ENCODE measurements at regions not wholly inside any gene's neighbourhood (a gene's known extent, or its start where the extent isn't known, plus 50 kb on each side); places are given as distances from the start of the nearest gene placed in this dataset.

DNA sequence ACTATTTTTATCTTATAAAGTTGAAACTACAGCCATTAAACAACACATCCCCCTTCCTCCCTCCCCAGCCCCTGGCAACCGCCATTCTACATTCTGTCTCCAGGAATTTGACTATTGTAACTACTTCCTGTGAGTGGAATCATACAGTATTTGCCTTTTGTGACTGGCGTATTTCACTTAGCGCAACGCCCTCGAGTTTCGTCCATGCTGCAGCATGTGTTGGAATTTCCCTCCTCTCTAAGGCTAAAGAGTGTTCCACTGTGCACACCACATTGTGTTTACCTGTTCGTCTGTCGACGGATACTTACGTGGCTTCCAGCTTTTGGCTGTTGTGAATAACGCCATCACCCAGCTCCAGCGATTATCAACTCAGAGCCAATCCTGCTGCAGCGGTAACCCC lies 52.0 kb upstream of the DLG1 start:
- intact Hi-C loops (cut with micrococcal nuclease), result no loop called here

DNA sequence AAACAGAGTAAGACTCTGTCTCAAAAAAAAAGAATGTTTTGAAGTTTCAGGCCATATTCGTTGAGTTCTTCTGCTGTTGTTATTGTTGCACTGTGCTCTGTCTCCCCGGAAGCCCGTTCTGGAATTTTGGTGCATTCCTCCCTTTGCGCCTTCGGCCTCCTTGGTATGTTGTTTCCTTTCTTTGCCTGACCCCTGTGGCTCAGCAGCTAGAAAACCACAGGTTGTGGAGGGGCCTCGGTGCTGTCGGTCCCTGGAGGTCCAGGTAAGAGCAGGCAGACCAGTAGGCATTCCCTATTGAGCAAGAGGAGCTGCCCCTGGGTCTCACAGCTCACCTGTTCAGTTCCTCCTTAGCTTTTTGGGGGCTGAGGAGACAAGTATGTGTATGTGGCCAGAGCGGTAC lies 51.0 kb upstream of the DLG1 start:
- Histone ChIP-seq H3K36me3 (replicated peaks in 1 of 2; ENCODE audit: control extremely low read depth in 1 of 2, control insufficient read depth in 1 of 2, extremely low read depth in 1 of 2, insufficient read depth in 2 of 2, low read length in 1 of 2) (no peaks in the 10 kb centered on the region), H3K4me3 (ENCODE audit: control extremely low read depth in 1 of 5, extremely low read depth in 1 of 5, insufficient read depth in 1 of 5, low read depth in 2 of 5, low read length in 4 of 5) (no peak overlapping the region), H3K9me3 (ENCODE audit: control extremely low read depth in 1 of 3, control insufficient read depth in 2 of 3, insufficient read depth in 1 of 3, low read length in 2 of 3) (no peaks in the 10 kb centered on the region), H3K4me2 (replicated peaks; ENCODE audit: low read depth, low read length, poor library complexity, severe bottlenecking) (no peak overlapping the region), H3K79me2 (ENCODE audit: control insufficient read depth, insufficient read depth, low read length) (no peaks in the 10 kb centered on the region), H2AFZ (ENCODE audit: insufficient read depth, low read depth, low read length, poor library complexity, severe bottlenecking) (no peak overlapping the region), H3K27ac (ENCODE audit: low read length in 2 of 2) (no peak overlapping the region), H4K20me1 (ENCODE audit: control insufficient read depth, insufficient read depth, low read length, poor library complexity, severe bottlenecking) (no peaks in the 10 kb centered on the region), H3K27me3 (replicated peaks in 1 of 4; ENCODE audit: control extremely low read depth in 1 of 4, control insufficient read depth in 3 of 4, insufficient read depth in 4 of 4, low read length in 3 of 4) (no peaks in the 10 kb centered on the region), H3K4me1 (ENCODE audit: control insufficient read depth in 2 of 2, insufficient read depth in 2 of 2, low read length in 2 of 2) (no peaks in the 10 kb centered on the region), H3K9ac (ENCODE audit: low read length) (no peak overlapping the region)
- no peak overlapping the region for H3K4me3 Mint-ChIP-seq
- CTCF ChIA-PET, result no interaction called here
- H3K9me3 Mint-ChIP-seq (ENCODE audit: insufficient read depth), result no peaks in the 10 kb centered on the region
- POLR2A ChIA-PET, result no interaction called here
- no peak overlapping the region for H3K27ac Mint-ChIP-seq
- WGBS (ENCODE audit: insufficient coverage), result 90% methylated on average over 7 of the region's 8 CpGs
- DNase-seq, result no peak
- intact Hi-C loops (cut with micrococcal nuclease), result no loop called here
- TF ChIP-seq EZH2 (IDR thresholded peaks at IDR 0.05; ENCODE audit: borderline replicate concordance, insufficient read depth, low read depth, low read length, poor library complexity, severe bottlenecking), result no peak
- TF ChIP-seq, protein P1, sequence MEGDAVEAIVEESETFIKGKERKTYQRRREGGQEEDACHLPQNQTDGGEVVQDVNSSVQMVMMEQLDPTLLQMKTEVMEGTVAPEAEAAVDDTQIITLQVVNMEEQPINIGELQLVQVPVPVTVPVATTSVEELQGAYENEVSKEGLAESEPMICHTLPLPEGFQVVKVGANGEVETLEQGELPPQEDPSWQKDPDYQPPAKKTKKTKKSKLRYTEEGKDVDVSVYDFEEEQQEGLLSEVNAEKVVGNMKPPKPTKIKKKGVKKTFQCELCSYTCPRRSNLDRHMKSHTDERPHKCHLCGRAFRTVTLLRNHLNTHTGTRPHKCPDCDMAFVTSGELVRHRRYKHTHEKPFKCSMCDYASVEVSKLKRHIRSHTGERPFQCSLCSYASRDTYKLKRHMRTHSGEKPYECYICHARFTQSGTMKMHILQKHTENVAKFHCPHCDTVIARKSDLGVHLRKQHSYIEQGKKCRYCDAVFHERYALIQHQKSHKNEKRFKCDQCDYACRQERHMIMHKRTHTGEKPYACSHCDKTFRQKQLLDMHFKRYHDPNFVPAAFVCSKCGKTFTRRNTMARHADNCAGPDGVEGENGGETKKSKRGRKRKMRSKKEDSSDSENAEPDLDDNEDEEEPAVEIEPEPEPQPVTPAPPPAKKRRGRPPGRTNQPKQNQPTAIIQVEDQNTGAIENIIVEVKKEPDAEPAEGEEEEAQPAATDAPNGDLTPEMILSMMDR (IDR thresholded peaks at IDR 0.05), result no peak
- peaks cover 2% of the 10 kb centered on the region for H3K4me1 Mint-ChIP-seq
- H3K27me3 Mint-ChIP-seq, result peaks cover 31% of the 10 kb centered on the region
- no peak for ATAC-seq (ENCODE audit: low read depth)

More for the DNA sequence above, 52.0 kb upstream of the DLG1 start:
- H3K9me3 Mint-ChIP-seq (ENCODE audit: insufficient read depth), result no peaks in the 10 kb centered on the region
- H3K36me3 ChIP-seq (replicated peaks in 1 of 2; ENCODE audit: control extremely low read depth in 1 of 2, control insufficient read depth in 1 of 2, extremely low read depth in 1 of 2, insufficient read depth in 2 of 2, low read length in 1 of 2), result no peaks in the 10 kb centered on the region
- ChIA-PET POLR2A (no interaction called here), CTCF (no interaction called here)
- H3K79me2 ChIP-seq (ENCODE audit: control insufficient read depth, insufficient read depth, low read length), result no peaks in the 10 kb centered on the region
- H3K27ac ChIP-seq (ENCODE audit: low read length in 2 of 2), result no peak overlapping the region
- DNase-seq (no peak), ATAC-seq (ENCODE audit: low read depth) (no peak)
- no peak overlapping the region for H3K4me2 ChIP-seq (replicated peaks; ENCODE audit: low read depth, low read length, poor library complexity, severe bottlenecking)
- H3K4me1 Mint-ChIP-seq, result peaks cover 3% of the 10 kb centered on the region
- no peak for TF ChIP-seq EZH2 (IDR thresholded peaks at IDR 0.05; ENCODE audit: borderline replicate concordance, insufficient read depth, low read depth, low read length, poor library complexity, severe bottlenecking)
- TF ChIP-seq, protein P1 (IDR thresholded peaks at IDR 0.05), result no peak
- H3K27ac Mint-ChIP-seq, result no peak overlapping the region
- H3K4me3 ChIP-seq (ENCODE audit: control extremely low read depth in 1 of 5, extremely low read depth in 1 of 5, insufficient read depth in 1 of 5, low read depth in 2 of 5, low read length in 4 of 5), result no peak overlapping the region
- H3K9me3 ChIP-seq (ENCODE audit: control extremely low read depth in 1 of 3, control insufficient read depth in 2 of 3, insufficient read depth in 1 of 3, low read length in 2 of 3), result no peaks in the 10 kb centered on the region
- no peak overlapping the region for H2AFZ ChIP-seq (ENCODE audit: insufficient read depth, low read depth, low read length, poor library complexity, severe bottlenecking)
- no peak overlapping the region for H3K9ac ChIP-seq (ENCODE audit: low read length)
- peaks cover 38% of the 10 kb centered on the region for H3K27me3 Mint-ChIP-seq
- H3K27me3 ChIP-seq (replicated peaks in 1 of 4; ENCODE audit: control extremely low read depth in 1 of 4, control insufficient read depth in 3 of 4, insufficient read depth in 4 of 4, low read length in 3 of 4), result peaks cover 0 to 8% (median 0%) of the 10 kb centered on the region in 4 experiments
- no peak overlapping the region for H3K4me3 Mint-ChIP-seq
- 94% methylated on average over 9 of the region's 13 CpGs for WGBS (ENCODE audit: insufficient coverage)
- H4K20me1 ChIP-seq (ENCODE audit: control insufficient read depth, insufficient read depth, low read length, poor library complexity, severe bottlenecking), result no peaks in the 10 kb centered on the region
- no peaks in the 10 kb centered on the region for H3K4me1 ChIP-seq (ENCODE audit: control insufficient read depth in 2 of 2, insufficient read depth in 2 of 2, low read length in 2 of 2)

All from B cell (primary cell).